Parathyroid adenoma (tissue), 2 donors: ENCODE measurements at regions not wholly inside any gene's neighbourhood (a gene's known extent, or its start where the extent isn't known, plus 50 kb on each side); places are given as distances from the start of the nearest gene placed in this dataset.

Experiments
- H2AFZ ChIP-seq: fragments of 300-600 bp; sonication (generic); one replicate; pipeline ENCODE4 v1.7.0; 2017; ENCODE audit warnings: antibody characterized with exemption, mild to moderate bottlenecking
- H3K27ac ChIP-seq: fragments of 300-600 bp; sonication (generic); one replicate; pipeline ENCODE4 v1.7.0; 2017
- H3K27me3 ChIP-seq: fragments of 300-600 bp; sonication (generic); one replicate; pipeline ENCODE4 v1.7.0; 2017; ENCODE audit warnings: low read length; ENCODE audit not compliant: control insufficient read depth, insufficient read depth
- H3K36me3 ChIP-seq: fragments of 300-600 bp; sonication (generic); one replicate; pipeline ENCODE4 v1.7.0; 2017; ENCODE audit warnings: low read length; ENCODE audit not compliant: control insufficient read depth, insufficient read depth
- H3K4me1 ChIP-seq: fragments of 300-600 bp; sonication (generic); one replicate; pipeline ENCODE4 v1.7.0; 2017; ENCODE audit warnings: control low read depth
- H3K4me2 ChIP-seq: fragments of 300-600 bp; sonication (generic); one replicate; pipeline ENCODE4 v1.7.0; 2017; ENCODE audit warnings: low read length
- H3K4me3 ChIP-seq: fragments of 300-600 bp; sonication (generic); one replicate; pipeline ENCODE4 v1.7.0; 2017; ENCODE audit warnings: low read depth, low read length
- H3K79me2 ChIP-seq: fragments of 300-600 bp; sonication (generic); one replicate; pipeline ENCODE4 v1.7.0; 2017; ENCODE audit warnings: control low read depth
- H3K9ac ChIP-seq: fragments of 300-600 bp; sonication (generic); one replicate; pipeline ENCODE4 v1.7.0; 2017; ENCODE audit warnings: mild to moderate bottlenecking
- H3K9me3 ChIP-seq: fragments of 300-600 bp; sonication (generic); one replicate; pipeline ENCODE4 v1.7.0; 2017; ENCODE audit warnings: low read length; ENCODE audit not compliant: control insufficient read depth
- CTCF ChIP-seq: fragments of 300-600 bp; sonication (generic); IDR thresholded peaks from one replicate; pipeline ENCODE4 v1.7.0; 2017; ENCODE audit warnings: antibody characterized with exemption, mild to moderate bottlenecking
- donor health status: primary hyperparathyroidism.

- no peak overlapping the region for H3K27ac ChIP-seq
- no peak overlapping the region for H3K9ac ChIP-seq
- TF ChIP-seq CTCF, result no peak
- no peaks in the 10 kb centered on the region for H3K4me1 ChIP-seq
- H3K4me2 ChIP-seq, result no peak overlapping the region
- no peak overlapping the region for H3K4me3 ChIP-seq
- no peaks in the 10 kb centered on the region for H3K9me3 ChIP-seq
- H3K36me3 ChIP-seq, result no peaks in the 10 kb centered on the region
- no peaks in the 10 kb centered on the region for H3K27me3 ChIP-seq
- H3K79me2 ChIP-seq, result no peaks in the 10 kb centered on the region
- no peak overlapping the region for H2AFZ ChIP-seq
Observed at GRCh38 chr2:2879071-2879470, 498.5 kb downstream of the EIPR1 start.

- Histone ChIP-seq H3K27ac (no peak overlapping the region), H3K4me3 (no peak overlapping the region), H3K27me3 (no peaks in the 10 kb centered on the region), H3K9ac (no peak overlapping the region), H3K4me1 (no peaks in the 10 kb centered on the region), H3K9me3 (no peaks in the 10 kb centered on the region), H2AFZ (no peak overlapping the region), H3K79me2 (no peaks in the 10 kb centered on the region), H3K36me3 (no peaks in the 10 kb centered on the region), H3K4me2 (no peak overlapping the region)
- TF ChIP-seq CTCF, result no peak
Observed at GRCh38 chr2:2877427-2877826, 500.2 kb downstream of the EIPR1 start.

- no peak for TF ChIP-seq CTCF
- Histone ChIP-seq H3K4me1 (no peaks in the 10 kb centered on the region), H3K27ac (no peak overlapping the region)
Observed at GRCh38 chr2:2876331-2877221, 501.0 kb downstream of the EIPR1 start.

GRCh38 chr2:2875831-2876230 lies 501.8 kb downstream of the EIPR1 start:
- no peak overlapping the region for H3K4me3 ChIP-seq
- no peak overlapping the region for H2AFZ ChIP-seq
- H3K27ac ChIP-seq, result no peak overlapping the region
- H3K79me2 ChIP-seq, result no peaks in the 10 kb centered on the region
- H3K9ac ChIP-seq, result no peak overlapping the region
- no peaks in the 10 kb centered on the region for H3K4me1 ChIP-seq
- no peaks in the 10 kb centered on the region for H3K9me3 ChIP-seq
- H3K36me3 ChIP-seq, result no peaks in the 10 kb centered on the region
- H3K4me2 ChIP-seq, result no peak overlapping the region
- TF ChIP-seq CTCF, result no peak
- H3K27me3 ChIP-seq, result no peaks in the 10 kb centered on the region

More at GRCh38 chr2:2876331-2877221, 501.0 kb downstream of the EIPR1 start:
- Histone ChIP-seq H3K4me2 (no peak overlapping the region), H3K9me3 (no peaks in the 10 kb centered on the region), H3K36me3 (no peaks in the 10 kb centered on the region), H3K79me2 (no peaks in the 10 kb centered on the region), H3K27me3 (no peaks in the 10 kb centered on the region), H3K9ac (no peak overlapping the region), H2AFZ (no peak overlapping the region), H3K4me3 (no peak overlapping the region)

GRCh38 chr2:2875296-2875695 lies 502.3 kb downstream of the EIPR1 start:
- Histone ChIP-seq H3K4me3 (no peak overlapping the region), H3K9me3 (no peaks in the 10 kb centered on the region), H3K9ac (no peak overlapping the region), H3K79me2 (no peaks in the 10 kb centered on the region), H3K36me3 (no peaks in the 10 kb centered on the region), H2AFZ (no peak overlapping the region), H3K4me1 (no peaks in the 10 kb centered on the region), H3K4me2 (no peak overlapping the region), H3K27me3 (no peaks in the 10 kb centered on the region), H3K27ac (no peak overlapping the region)
- no peak for TF ChIP-seq CTCF
